ENCODE measurements at regions not wholly inside any gene's neighbourhood (a gene's known extent, or its start where the extent isn't known, plus 50 kb on each side); places are given as distances from the start of the nearest gene placed in this dataset.

DNA sequence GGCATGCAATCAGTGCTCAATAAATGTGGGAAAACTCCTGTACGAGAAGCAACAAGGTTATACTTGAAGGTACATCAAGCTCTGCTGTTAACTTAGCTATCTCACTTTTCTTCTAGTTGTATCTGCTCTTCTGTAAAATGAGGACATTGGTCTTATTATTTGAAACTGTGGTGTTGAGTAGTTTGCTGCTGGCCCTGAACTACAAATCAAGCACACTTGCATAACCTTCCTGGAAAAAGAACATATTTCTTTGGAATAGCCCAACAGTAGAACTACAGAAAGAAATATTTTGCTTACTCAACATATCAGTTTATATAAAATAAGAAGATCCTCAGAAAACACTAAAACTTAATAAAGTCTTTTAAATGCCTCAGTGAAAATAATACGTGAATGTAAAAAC, 203.0 kb downstream of the KCTD12 start:
- ChIA-PET POLR2A (no interaction called here), CTCF (interaction anchor here (0.9 to 1.5 kb wide), 3 partner anchors 9 to 17 kb away, joined by 3 read pairs; no protein-coding TSS in a partner anchor)
- DNase-seq (ENCODE audit: extremely low spot score) = no peak
- TF ChIP-seq, protein P1, sequence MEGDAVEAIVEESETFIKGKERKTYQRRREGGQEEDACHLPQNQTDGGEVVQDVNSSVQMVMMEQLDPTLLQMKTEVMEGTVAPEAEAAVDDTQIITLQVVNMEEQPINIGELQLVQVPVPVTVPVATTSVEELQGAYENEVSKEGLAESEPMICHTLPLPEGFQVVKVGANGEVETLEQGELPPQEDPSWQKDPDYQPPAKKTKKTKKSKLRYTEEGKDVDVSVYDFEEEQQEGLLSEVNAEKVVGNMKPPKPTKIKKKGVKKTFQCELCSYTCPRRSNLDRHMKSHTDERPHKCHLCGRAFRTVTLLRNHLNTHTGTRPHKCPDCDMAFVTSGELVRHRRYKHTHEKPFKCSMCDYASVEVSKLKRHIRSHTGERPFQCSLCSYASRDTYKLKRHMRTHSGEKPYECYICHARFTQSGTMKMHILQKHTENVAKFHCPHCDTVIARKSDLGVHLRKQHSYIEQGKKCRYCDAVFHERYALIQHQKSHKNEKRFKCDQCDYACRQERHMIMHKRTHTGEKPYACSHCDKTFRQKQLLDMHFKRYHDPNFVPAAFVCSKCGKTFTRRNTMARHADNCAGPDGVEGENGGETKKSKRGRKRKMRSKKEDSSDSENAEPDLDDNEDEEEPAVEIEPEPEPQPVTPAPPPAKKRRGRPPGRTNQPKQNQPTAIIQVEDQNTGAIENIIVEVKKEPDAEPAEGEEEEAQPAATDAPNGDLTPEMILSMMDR (IDR thresholded peaks at IDR 0.05; ENCODE audit: control extremely low read depth, extremely low read depth, low read depth, missing control alignments) = no peak

DNA sequence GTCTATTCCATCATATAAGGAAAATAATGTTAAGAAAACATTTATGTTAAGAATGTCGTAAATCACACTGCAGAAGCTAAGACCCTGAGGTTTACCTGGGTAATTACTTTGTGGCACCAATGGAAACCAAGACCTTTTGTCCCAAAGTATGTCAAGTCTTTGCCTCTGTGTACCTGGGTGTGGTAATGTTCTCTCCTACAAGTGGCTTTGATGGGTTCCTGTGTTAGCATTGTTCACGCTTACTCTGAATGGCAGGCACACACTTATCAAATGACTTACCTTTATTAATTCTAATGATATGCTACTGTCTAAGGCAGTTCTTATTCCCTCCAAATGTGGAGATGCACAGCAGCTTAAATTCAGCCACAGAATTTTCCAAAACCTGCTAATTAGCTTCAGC, 206.1 kb downstream of the KCTD12 start:
- ChIA-PET CTCF (interaction anchor here (4.3 kb wide), 1 partner anchor 11 kb away, joined by 16 read pairs; no protein-coding TSS in a partner anchor), POLR2A (no interaction called here)
- no peak for DNase-seq (ENCODE audit: extremely low spot score)
- TF ChIP-seq, protein P1 (IDR thresholded peaks at IDR 0.05; ENCODE audit: control extremely low read depth, extremely low read depth, low read depth, missing control alignments) = no peak

DNA sequence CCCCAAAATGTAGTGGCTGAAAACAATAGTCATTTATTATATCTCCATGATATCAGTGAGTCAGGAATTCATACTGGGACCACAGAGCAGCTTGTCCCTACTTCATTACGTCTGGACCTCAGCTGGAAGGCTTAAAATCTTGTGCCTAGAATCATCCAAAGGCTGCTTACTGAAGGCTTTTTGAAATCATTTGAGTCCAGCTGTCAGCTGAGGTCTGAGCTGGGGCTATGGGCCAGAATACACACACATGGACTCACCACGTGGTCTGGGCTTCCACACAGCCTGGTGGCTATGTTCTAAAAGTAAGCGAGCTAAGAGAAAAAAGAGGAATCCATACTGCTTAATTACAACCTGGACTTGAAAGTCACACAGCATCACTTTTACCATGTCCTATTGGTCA, 209.2 kb downstream of the KCTD12 start:
- DNase-seq (ENCODE audit: extremely low spot score) = no peak
- TF ChIP-seq, protein P1 (IDR thresholded peaks at IDR 0.05; ENCODE audit: control extremely low read depth, extremely low read depth, low read depth, missing control alignments) = no peak
- CTCF ChIA-PET = interaction anchor here (1.0 to 4.3 kb wide), 2 partner anchors 8 kb away, joined by 3 to 16 read pairs; no protein-coding TSS in a partner anchor
- POLR2A ChIA-PET = no interaction called here

DNA sequence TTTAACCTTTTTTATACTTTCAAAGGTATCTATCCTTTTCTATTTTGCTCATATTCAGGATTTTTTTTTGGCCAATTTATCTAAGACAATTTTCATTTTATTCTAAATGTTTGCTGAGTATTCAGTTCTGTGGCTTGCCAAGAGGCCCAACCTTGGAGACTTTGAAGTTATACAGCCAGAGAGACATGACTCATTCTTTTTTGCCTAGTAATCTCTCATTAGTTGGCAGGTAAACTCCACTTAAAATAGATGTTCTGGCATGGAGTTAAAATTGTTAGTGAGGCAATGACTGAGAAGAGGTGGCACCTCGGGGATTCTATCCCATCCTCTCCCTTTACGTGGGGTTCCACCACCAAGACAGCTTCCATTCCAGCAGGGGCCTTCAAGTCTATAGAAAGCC, 213.8 kb downstream of the KCTD12 start:
- POLR2A ChIA-PET = no interaction called here
- TF ChIP-seq, protein P1 (IDR thresholded peaks at IDR 0.05; ENCODE audit: control extremely low read depth, extremely low read depth, low read depth, missing control alignments) = no peak
- CTCF ChIA-PET = no interaction called here
- DNase-seq (ENCODE audit: extremely low spot score) = no peak

DNA sequence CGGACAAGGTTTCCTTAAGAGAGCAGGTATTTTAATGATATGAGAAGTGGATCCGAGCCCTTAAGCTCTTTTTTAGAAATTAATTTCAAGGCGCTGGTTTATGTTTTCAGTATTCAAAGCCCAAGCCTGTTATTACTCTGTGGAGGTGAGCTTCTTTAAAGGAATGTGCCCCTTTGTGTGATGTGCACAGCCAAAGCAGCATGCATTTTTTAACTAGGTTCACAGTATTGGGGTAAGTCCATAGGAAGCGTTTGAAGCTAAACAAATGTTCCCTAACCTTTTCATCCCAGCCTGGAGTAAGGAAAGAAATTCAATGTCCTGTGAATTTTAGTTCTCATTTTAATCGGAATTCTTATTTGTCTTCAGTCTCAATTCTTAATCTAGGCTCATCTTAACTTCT, 217.5 kb downstream of the KCTD12 start:
- TF ChIP-seq, protein P1 (IDR thresholded peaks at IDR 0.05; ENCODE audit: control extremely low read depth, extremely low read depth, low read depth, missing control alignments) = no peak
- POLR2A ChIA-PET = no interaction called here
- CTCF ChIA-PET = interaction anchor here (0.7 to 2.6 kb wide), 10 partner anchors 9 to 308 kb away, joined by 3 to 16 read pairs (median 3); no protein-coding TSS in a partner anchor
- no peak for DNase-seq (ENCODE audit: extremely low spot score)

DNA sequence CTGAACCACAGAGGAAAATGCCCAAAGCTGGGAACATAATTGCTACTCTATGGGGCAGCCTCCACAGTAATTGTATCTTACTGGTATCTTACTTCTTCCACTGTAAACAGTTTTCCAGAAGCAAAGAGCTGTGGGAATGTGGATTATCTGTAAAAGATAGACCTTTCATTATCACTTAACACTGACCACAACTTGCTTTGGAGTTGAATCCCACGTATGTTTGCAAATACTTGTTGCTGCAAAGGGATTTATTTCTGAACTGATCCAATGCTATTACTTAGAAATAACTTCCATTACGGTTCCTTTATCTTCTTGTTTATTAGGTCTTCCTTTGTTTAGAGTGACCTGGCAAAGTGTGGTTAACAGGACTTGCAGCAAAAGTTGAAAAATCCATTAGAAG, 218.1 kb downstream of the KCTD12 start:
- DNase-seq (ENCODE audit: extremely low spot score) = no peak
- TF ChIP-seq, protein P1 (IDR thresholded peaks at IDR 0.05; ENCODE audit: control extremely low read depth, extremely low read depth, low read depth, missing control alignments) = no peak
- ChIA-PET CTCF (interaction anchor here (0.6 to 2.6 kb wide), 14 partner anchors 11 to 321 kb away, joined by 3 to 16 read pairs (median 3); partner anchors contain the start of gene KCTD12), POLR2A (no interaction called here)
